Frontal cortex (tissue), 3 donors: ENCODE measurements at regions not wholly inside any gene's neighbourhood (a gene's known extent, or its start where the extent isn't known, plus 50 kb on each side); places are given as distances from the start of the nearest gene placed in this dataset.

Experiments used
- DNase-seq, 2 donors: peaks; one replicate each; pipeline ENCODE4 v3.0.0; 2012; ENCODE audit warnings: low spot score in 2 of 2
- FAIRE-seq: peaks from 2 replicates; lab custom pipeline; 2012; peaks lifted over from hg19 to GRCh38; lab: Jason Lieb, UNC
- donor health status: control.
- donor health status: control.
- donor health status: control.

- DNase-seq = no peak
- FAIRE-seq = no peak
These were observed 296.2 kb upstream of the ESRRG start for GRCh38 chr1:217019475-217019874.

DNA sequence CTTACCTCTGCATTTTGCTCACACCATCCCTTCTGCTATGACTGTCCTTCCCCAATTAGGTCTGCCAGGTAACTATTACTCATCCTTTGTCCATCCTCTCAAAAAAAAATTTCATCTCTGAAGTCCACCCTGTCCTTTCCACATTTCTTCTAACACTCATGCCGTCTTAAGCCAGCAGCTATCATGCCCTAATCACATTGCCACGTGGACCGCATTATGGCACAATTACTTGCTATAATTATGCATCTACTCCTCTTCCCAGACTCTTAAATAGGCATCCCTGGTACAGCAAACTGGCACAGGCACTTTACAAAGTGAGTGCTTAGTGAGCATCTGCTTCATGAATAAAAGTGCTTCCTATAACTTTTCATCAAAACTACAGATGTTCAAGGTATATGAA is 295.4 kb upstream of the ESRRG start:
- FAIRE-seq = no peak
- DNase-seq = no peak

DNA sequence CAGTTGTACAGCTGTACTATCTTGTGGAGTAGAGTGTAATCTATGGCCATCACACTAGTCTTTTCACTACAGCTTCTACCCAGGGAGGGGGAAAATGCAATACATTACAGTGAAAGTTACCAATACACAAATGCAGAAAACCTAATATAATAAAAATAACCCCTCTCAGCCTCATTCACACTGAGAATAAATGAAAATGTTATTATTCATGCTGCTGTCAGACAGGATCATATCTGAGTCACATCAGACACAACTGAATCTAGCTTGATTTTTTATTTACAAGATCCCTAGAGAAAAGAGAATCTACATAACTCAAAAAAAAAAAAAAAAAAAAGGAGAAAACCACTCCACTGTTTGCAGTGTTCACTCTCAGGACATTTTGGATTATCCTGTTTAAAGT is 293.9 kb upstream of the ESRRG start:
- FAIRE-seq (no peak), DNase-seq (no peak)

GRCh38 chr1:217014066-217014465 is 290.8 kb upstream of the ESRRG start:
- DNase-seq = no peak
- FAIRE-seq = no peak

- FAIRE-seq (no peak), DNase-seq (no peak)
These were observed 289.4 kb upstream of the ESRRG start for GRCh38 chr1:217012659-217013058.

- no peak for DNase-seq
- FAIRE-seq = no peak
These were observed 287.9 kb upstream of the ESRRG start for GRCh38 chr1:217011097-217011496.

- FAIRE-seq (no peak), DNase-seq (no peak)
These were observed 287.0 kb upstream of the ESRRG start for GRCh38 chr1:217010253-217010652.

GRCh38 chr1:217009376-217009775 is 286.1 kb upstream of the ESRRG start:
- DNase-seq (peak in 1 of 2 donors; percentile 18), FAIRE-seq (peak; percentile 78)

- no peak for DNase-seq
- FAIRE-seq = no peak
These were observed 281.7 kb upstream of the ESRRG start for GRCh38 chr1:217004776-217005436.

DNA sequence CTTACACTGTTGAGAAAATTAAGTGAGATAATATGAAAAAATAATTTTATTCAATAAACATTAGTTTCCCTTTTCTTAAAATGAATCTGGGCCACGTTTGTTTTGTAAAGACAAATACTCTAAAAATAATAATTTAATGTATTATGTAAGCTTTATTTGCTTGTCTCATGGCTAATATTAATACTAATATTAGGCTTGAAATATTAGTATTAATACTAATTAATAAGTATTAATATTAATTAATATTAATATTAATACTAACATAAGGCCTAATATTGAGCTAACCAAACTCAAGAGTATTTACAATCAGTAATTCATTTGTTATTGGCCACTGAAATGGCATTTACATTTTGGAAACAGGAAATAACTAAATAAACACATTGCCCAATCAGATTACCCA is 280.1 kb upstream of the ESRRG start:
- DNase-seq = no peak
- FAIRE-seq = peak; percentile 78

DNA sequence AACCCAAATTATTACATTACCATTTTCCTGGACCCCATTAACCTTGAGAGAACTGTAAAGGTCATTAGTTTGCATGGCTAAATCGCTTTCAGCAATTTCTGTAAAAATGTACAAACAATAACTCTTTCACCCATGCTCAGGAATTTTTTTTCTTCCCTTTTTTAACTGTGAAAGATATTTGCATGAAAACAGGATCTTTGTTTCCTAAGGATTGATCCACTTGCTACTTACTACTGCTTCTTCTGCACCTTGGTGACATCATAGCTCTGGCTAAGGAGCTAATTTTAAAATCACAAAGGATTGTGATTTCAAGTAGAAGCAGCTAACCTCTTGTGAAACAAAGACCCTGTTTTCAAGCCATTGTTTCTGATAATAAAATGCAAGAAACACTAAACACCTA is 274.6 kb upstream of the ESRRG start:
- FAIRE-seq (no peak), DNase-seq (no peak)

DNA sequence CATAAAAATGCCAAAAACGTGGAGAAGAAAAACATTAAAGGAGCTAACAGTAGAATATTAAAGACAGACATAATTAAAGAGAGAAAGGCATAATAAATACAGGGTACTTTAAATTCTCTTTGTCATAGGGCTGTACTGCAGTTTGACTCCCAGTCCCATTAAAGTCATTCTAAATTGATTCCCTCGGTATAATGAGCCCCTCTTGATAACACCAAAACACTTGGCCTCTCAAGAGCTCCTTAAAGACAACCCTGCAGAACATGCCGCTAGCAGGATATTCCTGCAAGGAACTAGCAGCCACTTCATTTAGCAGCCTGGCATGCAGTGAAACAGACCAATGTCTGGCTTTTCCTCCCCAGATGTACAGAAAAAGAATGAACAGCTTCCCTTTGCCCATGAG is 273.8 kb upstream of the ESRRG start:
- no peak for DNase-seq
- no peak for FAIRE-seq

DNA sequence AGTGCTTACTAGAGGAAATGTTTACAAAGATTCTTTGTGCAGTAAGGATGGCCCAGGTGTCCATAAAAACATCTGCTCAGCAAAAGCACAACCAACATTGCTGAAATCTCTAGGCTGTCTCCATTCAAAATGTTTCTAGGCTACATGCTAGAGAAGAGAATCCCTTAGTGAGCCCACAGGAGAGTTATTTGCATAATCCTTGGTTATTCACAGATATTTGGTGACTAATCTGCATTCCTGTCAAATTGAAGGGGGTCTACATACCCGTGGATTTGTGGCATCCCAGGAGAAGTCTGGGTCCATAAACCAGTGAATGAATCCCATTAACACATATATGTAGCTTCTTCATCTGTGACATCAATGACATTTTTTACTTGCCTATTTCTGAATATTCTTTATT is 261.3 kb upstream of the ESRRG start:
- DNase-seq = no peak
- FAIRE-seq = no peak

DNA sequence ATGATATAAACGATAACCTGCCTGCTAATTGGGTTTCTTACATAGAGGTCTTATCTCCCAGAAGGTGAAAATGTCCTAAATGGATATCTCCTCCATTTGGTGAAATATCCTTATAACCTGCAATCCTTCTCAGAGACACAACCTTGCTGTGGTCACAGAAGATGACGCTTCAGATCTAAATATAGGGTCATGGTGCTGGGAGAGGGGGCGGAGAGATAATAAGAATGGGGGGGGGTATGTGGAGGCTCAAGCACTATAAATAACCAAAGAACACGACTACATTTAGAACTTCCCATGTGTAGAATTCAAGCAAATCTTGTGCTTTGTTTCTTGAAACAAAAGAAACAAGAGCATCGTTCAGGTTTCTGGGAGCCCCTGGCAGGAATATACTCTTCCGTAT is 260.6 kb upstream of the ESRRG start:
- DNase-seq = peak in 1 of 2 donors; percentile 8
- FAIRE-seq = no peak

- FAIRE-seq (no peak), DNase-seq (no peak)
These were observed 238.3 kb upstream of the ESRRG start for GRCh38 chr1:216961516-216961915.

DNA sequence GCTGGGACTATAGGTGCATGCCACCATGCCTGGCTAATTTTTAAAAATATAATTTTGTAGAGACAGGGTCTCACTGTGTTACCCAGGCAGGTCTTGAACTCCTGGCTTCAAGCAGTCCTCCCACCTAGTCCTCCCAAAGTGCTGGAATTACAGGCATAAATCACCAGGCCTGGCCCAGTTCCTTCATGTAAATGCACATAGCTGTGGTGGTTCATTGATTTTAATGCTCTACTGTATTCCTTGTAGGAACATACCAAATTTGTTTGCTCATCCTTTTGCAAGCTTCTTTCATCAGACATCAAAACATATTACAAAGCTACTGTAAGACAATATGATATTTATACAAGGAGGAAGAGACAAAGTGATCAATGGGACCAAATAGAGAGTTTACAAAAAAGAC is 237.5 kb upstream of the ESRRG start:
- no peak for DNase-seq
- FAIRE-seq = no peak

DNA sequence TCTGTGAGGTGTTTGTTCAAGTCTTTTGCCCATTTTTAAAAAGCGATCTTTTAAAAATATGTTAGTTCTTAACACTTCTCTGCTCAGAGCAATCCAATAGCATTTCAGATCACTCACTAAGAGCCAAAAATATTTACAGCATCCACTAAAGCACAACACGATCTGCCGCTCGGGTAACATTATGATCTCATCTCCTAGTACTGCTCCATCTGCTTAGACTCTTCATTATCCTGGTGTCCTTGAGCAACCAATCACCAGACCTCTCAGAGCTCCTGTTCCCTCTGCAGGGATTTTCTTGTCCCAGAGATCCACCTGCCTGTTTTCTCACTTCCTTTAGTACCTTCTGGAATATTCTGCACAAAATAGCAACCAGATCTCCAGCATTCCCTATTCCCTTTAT is 235.3 kb upstream of the ESRRG start:
- DNase-seq = no peak
- FAIRE-seq = no peak

DNA sequence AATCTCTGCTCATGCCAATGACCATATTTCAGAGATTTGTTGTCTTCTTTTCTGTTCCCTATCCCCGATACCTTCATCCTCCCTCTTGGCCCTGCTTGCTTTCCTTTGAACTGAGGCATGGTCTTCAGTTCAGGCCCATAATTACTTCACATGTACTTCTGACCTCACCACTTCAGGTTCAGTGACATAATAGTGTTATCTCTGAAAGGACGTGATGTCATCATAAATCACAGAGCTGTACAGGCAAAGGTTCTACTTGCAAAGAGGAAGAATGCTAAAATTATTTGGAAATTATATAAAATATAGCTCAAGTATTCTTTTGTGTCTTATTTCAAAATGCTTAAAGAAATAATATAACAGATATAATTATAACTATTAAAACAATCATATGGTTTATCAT is 230.3 kb upstream of the ESRRG start:
- peak; percentile 15 for FAIRE-seq
- DNase-seq = no peak

GRCh38 chr1:216952864-216953263 is 229.6 kb upstream of the ESRRG start:
- FAIRE-seq (no peak), DNase-seq (no peak)

- no peak for DNase-seq
- no peak for FAIRE-seq
These were observed 222.4 kb upstream of the ESRRG start for GRCh38 chr1:216945538-216946080.

DNA sequence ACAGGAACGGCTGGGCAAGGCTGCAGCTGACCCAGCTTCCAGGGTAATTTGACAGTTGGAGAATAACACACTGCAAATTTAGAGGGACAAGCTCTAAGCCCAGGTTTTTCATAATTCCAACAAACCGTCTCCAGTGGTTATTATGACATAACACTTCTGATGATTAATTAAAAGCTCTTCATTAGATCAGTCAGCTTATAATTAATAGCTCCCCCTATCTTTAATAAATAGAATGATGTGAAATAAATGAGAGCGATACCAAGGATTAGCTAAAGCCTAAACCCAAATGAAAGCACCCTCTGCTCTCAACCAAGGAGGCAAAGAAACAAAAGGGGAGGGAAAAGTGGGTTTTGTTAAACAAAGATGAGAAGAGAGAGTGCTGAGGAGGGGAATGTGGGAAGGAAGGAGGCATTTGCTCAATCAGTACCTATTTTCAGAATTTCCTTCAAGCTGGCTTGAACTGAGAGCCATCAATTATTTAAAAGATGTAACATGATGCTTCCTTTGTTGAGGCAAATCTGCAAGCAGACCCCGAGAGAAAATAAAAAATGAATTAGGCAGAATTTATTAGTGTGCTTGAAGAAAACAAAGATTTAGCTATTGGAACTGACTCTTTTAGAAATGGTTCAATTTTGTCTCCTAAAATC is 221.8 kb upstream of the ESRRG start:
- no peak for DNase-seq
- no peak for FAIRE-seq

GRCh38 chr1:216937491-216937890 is 214.3 kb upstream of the ESRRG start:
- no peak for DNase-seq
- FAIRE-seq = no peak
